SK-N-SH treated with all-trans-retinoic acid at 6 μM for 48 hours (cell line): ENCODE measurements at regions not wholly inside any gene's neighbourhood (a gene's known extent, or its start where the extent isn't known, plus 50 kb on each side); places are given as distances from the start of the nearest gene placed in this dataset.

Experiments
- ARNTL ChIP-seq: fragments of 450-650 bp; formaldehyde crosslinking; IDR thresholded peaks from 2 replicates; pipeline ENCODE4 v1.5.0; 2020; ENCODE audit warnings: low read depth, mild to moderate bottlenecking, moderate library complexity, borderline replicate concordance
- ZNF565 ChIP-seq: fragments of 450-650 bp; formaldehyde crosslinking; conservative IDR thresholded peaks from 2 replicates; pipeline ENCODE4 v1.5.0; 2020; ENCODE audit warnings: low read depth, mild to moderate bottlenecking, moderate library complexity
- TF ChIP-seq, protein P1 (sequence below): fragments of 250-450 bp; sonication (Bioruptor Pico); IDR thresholded peaks from 2 replicates; pipeline ENCODE4 v1.5.1; 2020; ENCODE audit warnings: low read depth, mild to moderate bottlenecking, moderate library complexity
- TF ChIP-seq, protein P2 (sequence below): fragments of 250-450 bp; sonication (Bioruptor Pico); IDR thresholded peaks from 2 replicates; pipeline ENCODE4 v1.5.0; 2020; ENCODE audit warnings: mild to moderate bottlenecking, moderate library complexity

- no peak for TF ChIP-seq ARNTL (CRISPR knock-in tag)
- no peak for TF ChIP-seq ZNF565 (CRISPR knock-in tag)
- TF ChIP-seq, protein P1, sequence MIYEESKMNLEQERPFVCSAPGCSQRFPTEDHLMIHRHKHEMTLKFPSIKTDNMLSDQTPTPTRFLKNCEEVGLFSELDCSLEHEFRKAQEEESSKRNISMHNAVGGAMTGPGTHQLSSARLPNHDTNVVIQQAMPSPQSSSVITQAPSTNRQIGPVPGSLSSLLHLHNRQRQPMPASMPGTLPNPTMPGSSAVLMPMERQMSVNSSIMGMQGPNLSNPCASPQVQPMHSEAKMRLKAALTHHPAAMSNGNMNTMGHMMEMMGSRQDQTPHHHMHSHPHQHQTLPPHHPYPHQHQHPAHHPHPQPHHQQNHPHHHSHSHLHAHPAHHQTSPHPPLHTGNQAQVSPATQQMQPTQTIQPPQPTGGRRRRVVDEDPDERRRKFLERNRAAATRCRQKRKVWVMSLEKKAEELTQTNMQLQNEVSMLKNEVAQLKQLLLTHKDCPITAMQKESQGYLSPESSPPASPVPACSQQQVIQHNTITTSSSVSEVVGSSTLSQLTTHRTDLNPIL (CRISPR knock-in tag): no peak
- TF ChIP-seq, protein P2, sequence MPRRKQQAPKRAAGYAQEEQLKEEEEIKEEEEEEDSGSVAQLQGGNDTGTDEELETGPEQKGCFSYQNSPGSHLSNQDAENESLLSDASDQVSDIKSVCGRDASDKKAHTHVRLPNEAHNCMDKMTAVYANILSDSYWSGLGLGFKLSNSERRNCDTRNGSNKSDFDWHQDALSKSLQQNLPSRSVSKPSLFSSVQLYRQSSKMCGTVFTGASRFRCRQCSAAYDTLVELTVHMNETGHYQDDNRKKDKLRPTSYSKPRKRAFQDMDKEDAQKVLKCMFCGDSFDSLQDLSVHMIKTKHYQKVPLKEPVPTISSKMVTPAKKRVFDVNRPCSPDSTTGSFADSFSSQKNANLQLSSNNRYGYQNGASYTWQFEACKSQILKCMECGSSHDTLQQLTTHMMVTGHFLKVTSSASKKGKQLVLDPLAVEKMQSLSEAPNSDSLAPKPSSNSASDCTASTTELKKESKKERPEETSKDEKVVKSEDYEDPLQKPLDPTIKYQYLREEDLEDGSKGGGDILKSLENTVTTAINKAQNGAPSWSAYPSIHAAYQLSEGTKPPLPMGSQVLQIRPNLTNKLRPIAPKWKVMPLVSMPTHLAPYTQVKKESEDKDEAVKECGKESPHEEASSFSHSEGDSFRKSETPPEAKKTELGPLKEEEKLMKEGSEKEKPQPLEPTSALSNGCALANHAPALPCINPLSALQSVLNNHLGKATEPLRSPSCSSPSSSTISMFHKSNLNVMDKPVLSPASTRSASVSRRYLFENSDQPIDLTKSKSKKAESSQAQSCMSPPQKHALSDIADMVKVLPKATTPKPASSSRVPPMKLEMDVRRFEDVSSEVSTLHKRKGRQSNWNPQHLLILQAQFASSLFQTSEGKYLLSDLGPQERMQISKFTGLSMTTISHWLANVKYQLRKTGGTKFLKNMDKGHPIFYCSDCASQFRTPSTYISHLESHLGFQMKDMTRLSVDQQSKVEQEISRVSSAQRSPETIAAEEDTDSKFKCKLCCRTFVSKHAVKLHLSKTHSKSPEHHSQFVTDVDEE (CRISPR knock-in tag): no peak
Measured at GRCh38 chr13:87877477-87877876, 206.3 kb downstream of the SLITRK5 start.
